ENCODE measurements at regions not wholly inside any gene's neighbourhood (a gene's known extent, or its start where the extent isn't known, plus 50 kb on each side); places are given as distances from the start of the nearest gene placed in this dataset.
A peak's percentile ranks its signal among the peaks of the same experiment; 100 is the strongest.
"Not testable (repeated sequence)": the region's sequence is repeated elsewhere in the genome, so short reads cannot be mapped to it uniquely, and the experiment has no call there.

GRCh38 chr17:6927290-6928126 is 68.3 kb upstream of the ALOX12 start:
- no peaks in the 10 kb centered on the region for H3K27me3 ChIP-seq
- H3K4me1 ChIP-seq: no peaks in the 10 kb centered on the region
- no peaks in the 10 kb centered on the region for H3K9me3 ChIP-seq
- WGBS, 2 donors: 68 to 80% methylated on average over 2 of the region's 2 CpGs
- no peak for TF ChIP-seq POLR2A (IDR thresholded peaks at IDR 0.05)
- TF ChIP-seq EP300 (IDR thresholded peaks at IDR 0.05): no peak
- no peak for TF ChIP-seq POLR2AphosphoS5 (IDR thresholded peaks at IDR 0.05)
- TF ChIP-seq CTCF (IDR thresholded peaks at IDR 0.05): no peak
- no peak overlapping the region for H3K4me3 ChIP-seq
- no peaks in the 10 kb centered on the region for H3K36me3 ChIP-seq
- no peak overlapping the region for H3K27ac ChIP-seq
- no peak for ATAC-seq (ENCODE audit: low FRiP score in 2 of 2)
- DNase-seq: no peak

- Histone ChIP-seq H3K4me3 (no peak overlapping the region), H3K9me3 (no peaks in the 10 kb centered on the region), H3K27me3 (no peaks in the 10 kb centered on the region), H3K27ac (no peak overlapping the region), H3K4me1 (no peaks in the 10 kb centered on the region), H3K36me3 (no peaks in the 10 kb centered on the region)
- no peak for ATAC-seq (ENCODE audit: low FRiP score in 2 of 2)
- no peak for DNase-seq
- no peak for TF ChIP-seq EP300 (IDR thresholded peaks at IDR 0.05)
- TF ChIP-seq POLR2A (IDR thresholded peaks at IDR 0.05): no peak
- TF ChIP-seq CTCF (IDR thresholded peaks at IDR 0.05): no peak
- no peak for TF ChIP-seq POLR2AphosphoS5 (IDR thresholded peaks at IDR 0.05)
Measured at GRCh38 chr17:6928193-6928592, 67.7 kb upstream of the ALOX12 start.

- no peaks in the 10 kb centered on the region for H3K27me3 ChIP-seq
- H3K4me1 ChIP-seq: no peaks in the 10 kb centered on the region
- no peaks in the 10 kb centered on the region for H3K9me3 ChIP-seq
- ATAC-seq (ENCODE audit: low FRiP score in 2 of 2) (no peak), DNase-seq (no peak)
- H3K27ac ChIP-seq: no peak overlapping the region
- H3K4me3 ChIP-seq: no peak overlapping the region
- H3K36me3 ChIP-seq: no peaks in the 10 kb centered on the region
- TF ChIP-seq POLR2AphosphoS5 (IDR thresholded peaks at IDR 0.05) (no peak), CTCF (IDR thresholded peaks at IDR 0.05) (no peak)
Measured at GRCh38 chr17:6930749-6931148, 65.1 kb upstream of the ALOX12 start.

- 47 to 91% methylated on average over 2 of the region's 2 CpGs for WGBS, 2 donors
- H3K4me1 ChIP-seq; ATAC-seq (ENCODE audit: low FRiP score in 2 of 2): not testable (repeated sequence)
Measured at GRCh38 chr17:6934544-6934943, 61.3 kb upstream of the ALOX12 start.

GRCh38 chr17:6936370-6937028 is 59.4 kb upstream of the ALOX12 start:
- ATAC-seq (ENCODE audit: low FRiP score in 2 of 2): peak; percentile 67 to 82

More at GRCh38 chr17:6934544-6934943, 61.3 kb upstream of the ALOX12 start:
- not testable (repeated sequence) for H3K27ac ChIP-seq, DNase-seq, H3K36me3 ChIP-seq, H3K9me3 ChIP-seq, H3K4me3 ChIP-seq, H3K27me3 ChIP-seq

More at GRCh38 chr17:6936370-6937028, 59.4 kb upstream of the ALOX12 start:
- TF ChIP-seq POLR2AphosphoS5 (IDR thresholded peaks at IDR 0.05) (peak in 1 of 2 donors; percentile 37), CTCF (IDR thresholded peaks at IDR 0.05) (no peak), EP300 (IDR thresholded peaks at IDR 0.05) (no peak), POLR2A (IDR thresholded peaks at IDR 0.05) (peak in 1 of 4 donors; percentile 46)
- peak overlapping the region in 3 of 4 donors; percentile 37 to 44 (median 39) for H3K4me3 ChIP-seq
- H3K27me3 ChIP-seq: no peaks in the 10 kb centered on the region
- peak overlapping the region; percentile 52 to 80 (median 67) for H3K27ac ChIP-seq
- no peak for DNase-seq
- WGBS, 2 donors: 58 to 68% methylated on average over 8 of the region's 8 CpGs
- H3K4me1 ChIP-seq: peaks cover 0 to 3% (median 0%) of the 10 kb centered on the region in 4 donors
- no peaks in the 10 kb centered on the region for H3K36me3 ChIP-seq
- H3K9me3 ChIP-seq: no peaks in the 10 kb centered on the region
